ENCODE measurements at regions not wholly inside any gene's neighbourhood (a gene's known extent, or its start where the extent isn't known, plus 50 kb on each side); places are given as distances from the start of the nearest gene placed in this dataset.

GRCh38 chr11:37282367-37282766 lies 684.3 kb upstream of the RAG2 start:
- ATAC-seq (no peak), DNase-seq (ENCODE audit: low read depth, low spot score) (no peak)
- no peaks in the 10 kb centered on the region for H3K27me3 ChIP-seq (ENCODE audit: insufficient read depth, low read length)
- no peaks in the 10 kb centered on the region for H3K4me1 ChIP-seq (ENCODE audit: control insufficient read depth in 1 of 2, insufficient read depth in 2 of 2, low read length in 2 of 2)
- H3K36me3 ChIP-seq (ENCODE audit: control insufficient read depth in 1 of 2, insufficient read depth in 2 of 2, low read length in 2 of 2) = no peaks in the 10 kb centered on the region
- H3K9me2 ChIP-seq (ENCODE audit: insufficient read depth) = no peaks in the 10 kb centered on the region
- POLR2A ChIA-PET = no interaction called here
- no peak overlapping the region for H3K4me3 ChIP-seq (replicated peaks in 1 of 2; ENCODE audit: low read depth in 1 of 2, low read length in 2 of 2)
- no peaks in the 10 kb centered on the region for H3K79me2 ChIP-seq (ENCODE audit: insufficient read depth, low read length)
- no peak overlapping the region for H2AFZ ChIP-seq (ENCODE audit: low read depth, low read length, poor library complexity, severe bottlenecking)
- TF ChIP-seq ZBTB33 (IDR thresholded peaks at IDR 0.05; ENCODE audit: extremely low read depth, insufficient replicate concordance, low read length) (no peak), ELF1 (IDR thresholded peaks at IDR 0.05; ENCODE audit: borderline replicate concordance, low read depth) (no peak), RAD21 (IDR thresholded peaks at IDR 0.05; ENCODE audit: low read depth) (no peak)
- no peak overlapping the region for H3K27ac ChIP-seq (ENCODE audit: low read depth, low read length)
- RAD21 ChIA-PET (ENCODE audit: low non-redundant PET in 1 of 2, low total read pairs in 2 of 2, uncharacterized antibody in 2 of 2, unreplicated experiment in 2 of 2) = no interaction called here
- CTCF ChIA-PET = no interaction called here
- H3K4me2 ChIP-seq (ENCODE audit: low read length) = no peak overlapping the region
- BruUV-seq (replicated peaks) = no TSS peak
- H4K20me1 ChIP-seq (ENCODE audit: insufficient read depth) = no peaks in the 10 kb centered on the region
- H3K9me3 ChIP-seq (ENCODE audit: control insufficient read depth in 1 of 2, insufficient read depth in 1 of 2, low read depth in 1 of 2, low read length in 2 of 2) = peaks cover 0 to 16% of the 10 kb centered on the region in 2 experiments; a peak in 2 of 4 replicates
- no peak overlapping the region for H3K9ac ChIP-seq (ENCODE audit: low read length)
- intact Hi-C loops (cut with micrococcal nuclease) = no loop called here

GRCh38 chr11:37280200-37280599 lies 682.2 kb upstream of the RAG2 start:
- ChIA-PET POLR2A (no interaction called here), RAD21 (ENCODE audit: low non-redundant PET in 1 of 2, low total read pairs in 2 of 2, uncharacterized antibody in 2 of 2, unreplicated experiment in 2 of 2) (no interaction called here), CTCF (no interaction called here)
- H2AFZ ChIP-seq (ENCODE audit: low read depth, low read length, poor library complexity, severe bottlenecking) = no peak overlapping the region
- no peaks in the 10 kb centered on the region for H4K20me1 ChIP-seq (ENCODE audit: insufficient read depth)
- intact Hi-C loops (cut with micrococcal nuclease) = no loop called here
- no peak overlapping the region for H3K4me2 ChIP-seq (ENCODE audit: low read length)
- H3K9me3 ChIP-seq (ENCODE audit: control insufficient read depth in 1 of 2, insufficient read depth in 1 of 2, low read depth in 1 of 2, low read length in 2 of 2) = peaks cover 9 to 23% of the 10 kb centered on the region in 2 experiments; a peak in 2 of 4 replicates
- no peaks in the 10 kb centered on the region for H3K27me3 ChIP-seq (ENCODE audit: insufficient read depth, low read length)
- H3K27ac ChIP-seq (ENCODE audit: low read depth, low read length) = no peak overlapping the region
- no peak for ATAC-seq
- no peak overlapping the region for H3K4me3 ChIP-seq (replicated peaks in 1 of 2; ENCODE audit: low read depth in 1 of 2, low read length in 2 of 2)
- no TSS peak for BruUV-seq (replicated peaks)
- no peak for DNase-seq (ENCODE audit: low read depth, low spot score)
- H3K36me3 ChIP-seq (ENCODE audit: control insufficient read depth in 1 of 2, insufficient read depth in 2 of 2, low read length in 2 of 2) = no peaks in the 10 kb centered on the region
- no peaks in the 10 kb centered on the region for H3K4me1 ChIP-seq (ENCODE audit: control insufficient read depth in 1 of 2, insufficient read depth in 2 of 2, low read length in 2 of 2)
- H3K9me2 ChIP-seq (ENCODE audit: insufficient read depth) = no peaks in the 10 kb centered on the region
- TF ChIP-seq CBX3 (IDR thresholded peaks at IDR 0.05; ENCODE audit: low read depth) = no peak
- no peak for TF ChIP-seq FOSL1 (IDR thresholded peaks at IDR 0.05; ENCODE audit: low read depth)
- no peak overlapping the region for H3K9ac ChIP-seq (ENCODE audit: low read length)
- H3K79me2 ChIP-seq (ENCODE audit: insufficient read depth, low read length) = no peaks in the 10 kb centered on the region
